ENCODE measurements at regions not wholly inside any gene's neighbourhood (a gene's known extent, or its start where the extent isn't known, plus 50 kb on each side); places are given as distances from the start of the nearest gene placed in this dataset.

GRCh38 chrX:93598076-93598475 lies 75.3 kb downstream of the NAP1L3 start:
- no peak for TF ChIP-seq CTCF (IDR thresholded peaks at IDR 0.05; ENCODE audit: low read depth, low read length)
- DNase-seq (ENCODE audit: extremely low read depth, low read depth), result no peak

- TF ChIP-seq CTCF (IDR thresholded peaks at IDR 0.05; ENCODE audit: low read depth, low read length), result no peak
- DNase-seq (ENCODE audit: extremely low read depth, low read depth), result no peak
Measured at GRCh38 chrX:93594780-93595179, 78.6 kb downstream of the NAP1L3 start.

GRCh38 chrX:93593966-93594365 lies 79.4 kb downstream of the NAP1L3 start:
- DNase-seq (ENCODE audit: extremely low read depth, low read depth), result no peak
- no peak for TF ChIP-seq CTCF (IDR thresholded peaks at IDR 0.05; ENCODE audit: low read depth, low read length)

- DNase-seq (ENCODE audit: extremely low read depth, low read depth), result no peak
- TF ChIP-seq CTCF (IDR thresholded peaks at IDR 0.05; ENCODE audit: low read depth, low read length), result no peak
Measured at GRCh38 chrX:93591398-93591797, 82.0 kb downstream of the NAP1L3 start.

GRCh38 chrX:93585661-93586060 lies 87.7 kb downstream of the NAP1L3 start:
- no peak for TF ChIP-seq CTCF (IDR thresholded peaks at IDR 0.05; ENCODE audit: low read depth, low read length)
- DNase-seq (ENCODE audit: extremely low read depth, low read depth), result no peak

- DNase-seq (ENCODE audit: extremely low read depth, low read depth), result no peak
- no peak for TF ChIP-seq CTCF (IDR thresholded peaks at IDR 0.05; ENCODE audit: low read depth, low read length)
Measured at GRCh38 chrX:93580634-93581033, 92.7 kb downstream of the NAP1L3 start.

- TF ChIP-seq CTCF (IDR thresholded peaks at IDR 0.05; ENCODE audit: low read depth, low read length), result peak; percentile 21
- DNase-seq (ENCODE audit: extremely low read depth, low read depth), result no peak
Measured at GRCh38 chrX:93538575-93538974, 134.8 kb downstream of the NAP1L3 start.
